ENCODE measurements at regions not wholly inside any gene's neighbourhood (a gene's known extent, or its start where the extent isn't known, plus 50 kb on each side); places are given as distances from the start of the nearest gene placed in this dataset.

DNA sequence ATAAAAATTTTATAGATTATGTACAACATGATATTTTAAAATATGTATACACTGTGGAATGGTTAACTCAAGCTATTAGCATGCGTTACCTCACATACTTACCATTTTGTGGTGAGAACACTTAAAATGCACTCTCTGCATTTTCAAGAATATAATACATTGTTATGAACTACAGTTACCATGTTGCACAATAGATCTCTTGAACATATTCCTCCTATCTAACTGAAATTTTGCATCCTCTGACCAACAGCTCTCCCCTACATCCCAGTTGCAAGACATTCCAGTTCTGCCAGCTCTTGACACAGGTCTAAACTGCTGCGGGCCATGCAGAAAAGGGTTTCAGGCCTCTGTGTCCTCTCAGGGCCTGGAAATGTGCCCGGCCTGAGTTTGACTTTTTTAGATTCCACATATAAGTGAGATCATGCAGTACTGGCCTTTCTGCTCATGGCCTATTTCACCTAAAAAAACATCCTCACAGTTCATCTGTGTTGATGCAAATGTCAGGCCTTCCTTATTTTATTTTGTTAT lies 113.7 kb downstream of the CDCA7 start:
- Histone ChIP-seq H3K4me3 (ENCODE audit: low read length) (no peak overlapping the region), H3K4me1 (ENCODE audit: low read length) (no peaks in the 10 kb centered on the region), H3K36me3 (replicated peaks; ENCODE audit: insufficient read depth, low read length) (no peaks in the 10 kb centered on the region), H3K9me3 (replicated peaks; ENCODE audit: insufficient read depth, low read length) (no peaks in the 10 kb centered on the region), H3K9me2 (replicated peaks; ENCODE audit: insufficient read depth, low read length) (no peaks in the 10 kb centered on the region), H3K27me3 (replicated peaks; ENCODE audit: insufficient read depth, low read length) (no peaks in the 10 kb centered on the region), H2AFZ (ENCODE audit: low read length) (no peak overlapping the region), H3K9ac (ENCODE audit: low read length) (no peak overlapping the region), H3K79me2 (ENCODE audit: low read length) (no peaks in the 10 kb centered on the region), H3K27ac (ENCODE audit: low read length) (no peak overlapping the region), H3K4me2 (ENCODE audit: low read depth, low read length) (no peak overlapping the region), H4K20me1 (ENCODE audit: insufficient read depth, low read length) (no peaks in the 10 kb centered on the region), H3F3A (ENCODE audit: insufficient read depth, low read length) (no peaks in the 10 kb centered on the region)
- TF ChIP-seq EZH2 (optimal IDR thresholded peaks at IDR 0.05; ENCODE audit: low read depth, low read length) (no peak), CTCF (IDR thresholded peaks at IDR 0.05; ENCODE audit: low read length) (no peak), EZH2phosphoT487 (IDR thresholded peaks at IDR 0.05; ENCODE audit: low read length) (no peak)
- DNase-seq: no peak

GRCh38 chr2:173472112-173472511 lies 117.4 kb downstream of the CDCA7 start:
- no peak for TF ChIP-seq EZH2phosphoT487 (IDR thresholded peaks at IDR 0.05; ENCODE audit: low read length)
- no peak for TF ChIP-seq EZH2 (optimal IDR thresholded peaks at IDR 0.05; ENCODE audit: low read depth, low read length)
- TF ChIP-seq CTCF (IDR thresholded peaks at IDR 0.05; ENCODE audit: low read length): no peak
- no peaks in the 10 kb centered on the region for H3F3A ChIP-seq (ENCODE audit: insufficient read depth, low read length)

GRCh38 chr2:173483137-173483536 lies 128.5 kb downstream of the CDCA7 start:
- H3K4me3 ChIP-seq (ENCODE audit: low read length): 0 out of 2 replicates have a peak overlapping the region, but pooled peaks have one; percentile 51
- H3K9me3 ChIP-seq (replicated peaks; ENCODE audit: insufficient read depth, low read length): no peaks in the 10 kb centered on the region
- no peak overlapping the region for H3K9ac ChIP-seq (ENCODE audit: low read length)
- H3K9me2 ChIP-seq (replicated peaks; ENCODE audit: insufficient read depth, low read length): no peaks in the 10 kb centered on the region
- no peaks in the 10 kb centered on the region for H3F3A ChIP-seq (ENCODE audit: insufficient read depth, low read length)
- H3K79me2 ChIP-seq (ENCODE audit: low read length): no peaks in the 10 kb centered on the region
- H2AFZ ChIP-seq (ENCODE audit: low read length): peak overlapping the region; percentile 56; the same call in 1 of the 2 replicates
- H3K4me1 ChIP-seq (ENCODE audit: low read length): no peaks in the 10 kb centered on the region
- no peak for DNase-seq
- no peak overlapping the region for H3K27ac ChIP-seq (ENCODE audit: low read length)
- H3K27me3 ChIP-seq (replicated peaks; ENCODE audit: insufficient read depth, low read length): no peaks in the 10 kb centered on the region
- H4K20me1 ChIP-seq (ENCODE audit: insufficient read depth, low read length): no peaks in the 10 kb centered on the region
- H3K36me3 ChIP-seq (replicated peaks; ENCODE audit: insufficient read depth, low read length): no peaks in the 10 kb centered on the region
- TF ChIP-seq EZH2phosphoT487 (IDR thresholded peaks at IDR 0.05; ENCODE audit: low read length): no peak
- no peak for TF ChIP-seq EZH2 (optimal IDR thresholded peaks at IDR 0.05; ENCODE audit: low read depth, low read length)
- no peak for TF ChIP-seq CTCF (IDR thresholded peaks at IDR 0.05; ENCODE audit: low read length)
- H3K4me2 ChIP-seq (ENCODE audit: low read depth, low read length): peak overlapping the region; percentile 58; the same call in 1 of the 2 replicates

More at GRCh38 chr2:173472112-173472511, 117.4 kb downstream of the CDCA7 start:
- Histone ChIP-seq H3K9me2 (replicated peaks; ENCODE audit: insufficient read depth, low read length) (no peaks in the 10 kb centered on the region), H4K20me1 (ENCODE audit: insufficient read depth, low read length) (no peaks in the 10 kb centered on the region), H2AFZ (ENCODE audit: low read length) (no peak overlapping the region), H3K4me2 (ENCODE audit: low read depth, low read length) (no peak overlapping the region), H3K9ac (ENCODE audit: low read length) (no peak overlapping the region), H3K36me3 (replicated peaks; ENCODE audit: insufficient read depth, low read length) (no peaks in the 10 kb centered on the region), H3K27ac (ENCODE audit: low read length) (no peak overlapping the region), H3K79me2 (ENCODE audit: low read length) (no peaks in the 10 kb centered on the region), H3K4me1 (ENCODE audit: low read length) (no peaks in the 10 kb centered on the region), H3K9me3 (replicated peaks; ENCODE audit: insufficient read depth, low read length) (no peaks in the 10 kb centered on the region), H3K27me3 (replicated peaks; ENCODE audit: insufficient read depth, low read length) (no peaks in the 10 kb centered on the region), H3K4me3 (ENCODE audit: low read length) (no peak overlapping the region)
- DNase-seq: no peak
